Endothelial cell of umbilical vein (primary cell): ENCODE measurements at regions not wholly inside any gene's neighbourhood (a gene's known extent, or its start where the extent isn't known, plus 50 kb on each side); places are given as distances from the start of the nearest gene placed in this dataset.

Source experiments
- EZH2 ChIP-seq: IDR thresholded peaks from 2 replicates; pipeline ENCODE4 v1.6.1; 2012; ENCODE audit warnings: borderline replicate concordance, low read depth, mild to moderate bottlenecking, moderate library complexity, low read length, inconsistent platforms; ENCODE audit not compliant: severe bottlenecking
- MAX ChIP-seq: IDR thresholded peaks from 2 replicates; pipeline ENCODE4 v1.6.1; 2011; ENCODE audit not compliant: insufficient read depth, insufficient read length
- MYC ChIP-seq: IDR thresholded peaks from one replicate; pipeline ENCODE4 v1.6.1; 2011; ENCODE audit warnings: mild to moderate bottlenecking, low read depth, low read length
- POLR2A ChIP-seq: IDR thresholded peaks from 2 replicates; pipeline ENCODE4 v1.6.1; 2012; ENCODE audit warnings: low read depth, mild to moderate bottlenecking, control low read depth, low read length
- TF ChIP-seq, protein P1 (sequence below), 2 donors: IDR thresholded peaks; 1 replicate in 1 of 2; 2 replicates in 1 of 2; pipeline ENCODE4 v1.5.1; 2011; ENCODE audit warnings: low read length in 2 of 2, mild to moderate bottlenecking in 2 of 2, moderate library complexity in 2 of 2, control low read depth in 1 of 2, inconsistent platforms in 1 of 2, low read depth in 1 of 2; ENCODE audit not compliant: insufficient read depth in 1 of 2; ENCODE audit errors: extremely low read depth in 1 of 2

GRCh38 chrX:8861908-8862307 lies 60.7 kb upstream of the FAM9A start:
- TF ChIP-seq, protein P1, sequence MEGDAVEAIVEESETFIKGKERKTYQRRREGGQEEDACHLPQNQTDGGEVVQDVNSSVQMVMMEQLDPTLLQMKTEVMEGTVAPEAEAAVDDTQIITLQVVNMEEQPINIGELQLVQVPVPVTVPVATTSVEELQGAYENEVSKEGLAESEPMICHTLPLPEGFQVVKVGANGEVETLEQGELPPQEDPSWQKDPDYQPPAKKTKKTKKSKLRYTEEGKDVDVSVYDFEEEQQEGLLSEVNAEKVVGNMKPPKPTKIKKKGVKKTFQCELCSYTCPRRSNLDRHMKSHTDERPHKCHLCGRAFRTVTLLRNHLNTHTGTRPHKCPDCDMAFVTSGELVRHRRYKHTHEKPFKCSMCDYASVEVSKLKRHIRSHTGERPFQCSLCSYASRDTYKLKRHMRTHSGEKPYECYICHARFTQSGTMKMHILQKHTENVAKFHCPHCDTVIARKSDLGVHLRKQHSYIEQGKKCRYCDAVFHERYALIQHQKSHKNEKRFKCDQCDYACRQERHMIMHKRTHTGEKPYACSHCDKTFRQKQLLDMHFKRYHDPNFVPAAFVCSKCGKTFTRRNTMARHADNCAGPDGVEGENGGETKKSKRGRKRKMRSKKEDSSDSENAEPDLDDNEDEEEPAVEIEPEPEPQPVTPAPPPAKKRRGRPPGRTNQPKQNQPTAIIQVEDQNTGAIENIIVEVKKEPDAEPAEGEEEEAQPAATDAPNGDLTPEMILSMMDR (IDR thresholded peaks at IDR 0.05; ENCODE audit: extremely low read depth in 1 of 2, insufficient read depth in 1 of 2, low read depth in 1 of 2, low read length in 2 of 2): no peak
- TF ChIP-seq MYC (no peak), EZH2 (no peak), POLR2A (no peak), MAX (no peak)
